8988T (cell line): ENCODE measurements at regions not wholly inside any gene's neighbourhood (a gene's known extent, or its start where the extent isn't known, plus 50 kb on each side); places are given as distances from the start of the nearest gene placed in this dataset.

ENCODE experiments used
- DNase-seq: peaks from one replicate; pipeline ENCODE4 v3.0.0; 2011

- DNase-seq, result no peak
Observed at GRCh38 chr5:68380078-68380477, 164.5 kb downstream of the PIK3R1 start.

- no peak for DNase-seq
Observed at GRCh38 chr5:68381060-68381459, 165.5 kb downstream of the PIK3R1 start.

GRCh38 chr5:68381909-68382308 is 166.4 kb downstream of the PIK3R1 start:
- DNase-seq, result no peak

GRCh38 chr5:68382640-68383039 is 167.1 kb downstream of the PIK3R1 start:
- no peak for DNase-seq

- no peak for DNase-seq
Observed at GRCh38 chr5:68383888-68384310, 168.3 kb downstream of the PIK3R1 start.

GRCh38 chr5:68384936-68385594 is 169.5 kb downstream of the PIK3R1 start:
- no peak for DNase-seq

GRCh38 chr5:68385936-68386335 is 170.4 kb downstream of the PIK3R1 start:
- DNase-seq, result no peak

GRCh38 chr5:68387074-68387796 is 171.7 kb downstream of the PIK3R1 start:
- DNase-seq, result no peak

GRCh38 chr5:68389618-68390017 is 174.1 kb downstream of the PIK3R1 start:
- DNase-seq, result no peak

- DNase-seq, result no peak
Observed at GRCh38 chr5:68392617-68393016, 177.1 kb downstream of the PIK3R1 start.

GRCh38 chr5:68395302-68395701 is 179.7 kb downstream of the PIK3R1 start:
- DNase-seq, result no peak

GRCh38 chr5:68395926-68396511 is 180.5 kb downstream of the PIK3R1 start:
- DNase-seq, result no peak

GRCh38 chr5:68396722-68397121 is 181.2 kb downstream of the PIK3R1 start:
- no peak for DNase-seq

GRCh38 chr5:68398146-68398812 is 182.7 kb downstream of the PIK3R1 start:
- no peak for DNase-seq

- no peak for DNase-seq
Observed at GRCh38 chr5:68403301-68403700, 187.7 kb downstream of the PIK3R1 start.

GRCh38 chr5:68404246-68404645 is 188.7 kb downstream of the PIK3R1 start:
- DNase-seq, result no peak

GRCh38 chr5:68405026-68405684 is 189.6 kb downstream of the PIK3R1 start:
- no peak for DNase-seq

- no peak for DNase-seq
Observed at GRCh38 chr5:68405784-68406743, 190.5 kb downstream of the PIK3R1 start.

- DNase-seq, result no peak
Observed at GRCh38 chr5:68406767-68407241, 191.2 kb downstream of the PIK3R1 start.

GRCh38 chr5:68407311-68408239 is 192.0 kb downstream of the PIK3R1 start:
- no peak for DNase-seq
